Epithelial cell of esophagus (primary cell): ENCODE measurements at regions not wholly inside any gene's neighbourhood (a gene's known extent, or its start where the extent isn't known, plus 50 kb on each side); places are given as distances from the start of the nearest gene placed in this dataset.

Source experiments
- DNase-seq: peaks from one replicate; pipeline ENCODE4 v3.0.0; 2010; ENCODE audit warnings: low read depth
- H3K4me3 ChIP-seq: 2 replicates; pipeline ENCODE4 v1.5.1; 2011; ENCODE audit warnings: mild to moderate bottlenecking, low read length, control low read depth
- CTCF ChIP-seq: IDR thresholded peaks from 2 replicates; pipeline ENCODE4 v1.5.1; 2011; ENCODE audit warnings: low read depth, mild to moderate bottlenecking, low read length, control low read depth, inconsistent platforms; ENCODE audit not compliant: insufficient read depth; ENCODE audit errors: missing control alignments

GRCh38 chr1:55969322-55969721 lies 610.0 kb downstream of the PLPP3 start:
- no peak overlapping the region for H3K4me3 ChIP-seq
- DNase-seq = no peak
- no peak for TF ChIP-seq CTCF

GRCh38 chr1:55968661-55969060 lies 610.7 kb downstream of the PLPP3 start:
- H3K4me3 ChIP-seq = no peak overlapping the region
- DNase-seq = no peak
- no peak for TF ChIP-seq CTCF

- H3K4me3 ChIP-seq = no peak overlapping the region
- no peak for TF ChIP-seq CTCF
- peak; percentile 56 for DNase-seq
Measured at GRCh38 chr1:55965981-55966461, 613.3 kb downstream of the PLPP3 start.

- no peak for TF ChIP-seq CTCF
- H3K4me3 ChIP-seq = no peak overlapping the region
- no peak for DNase-seq
Measured at GRCh38 chr1:55962472-55962871, 616.9 kb downstream of the PLPP3 start.

GRCh38 chr1:55959136-55959548 lies 620.2 kb downstream of the PLPP3 start:
- no peak overlapping the region for H3K4me3 ChIP-seq
- TF ChIP-seq CTCF = no peak
- DNase-seq = no peak

- no peak for TF ChIP-seq CTCF
- no peak for DNase-seq
- no peak overlapping the region for H3K4me3 ChIP-seq
Measured at GRCh38 chr1:55958498-55958897, 620.9 kb downstream of the PLPP3 start.

GRCh38 chr1:55957276-55957675 lies 622.1 kb downstream of the PLPP3 start:
- peak; percentile 19 for DNase-seq
- H3K4me3 ChIP-seq = no peak overlapping the region
- TF ChIP-seq CTCF = no peak
